Chondrocyte (in vitro differentiated cells): ENCODE measurements at regions not wholly inside any gene's neighbourhood (a gene's known extent, or its start where the extent isn't known, plus 50 kb on each side); places are given as distances from the start of the nearest gene placed in this dataset.

Experiments used
- DNase-seq: peaks from one replicate; pipeline ENCODE4 v3.0.0; 2021; ENCODE audit warnings: mixed read lengths, low spot score
- H3K27ac Mint-ChIP-seq: one replicate; pipeline ENCODE4 v1.8.0; 2021; ENCODE audit warnings: mild to moderate bottlenecking, moderate library complexity, mixed read lengths; ENCODE audit not compliant: unreplicated experiment
- H3K27me3 Mint-ChIP-seq: 2 replicates; pipeline ENCODE4 v1.8.0; 2021; ENCODE audit warnings: low read depth, mixed read lengths
- H3K36me3 Mint-ChIP-seq: 2 replicates; pipeline ENCODE4 v1.8.0; 2021; ENCODE audit warnings: low read depth, mixed read lengths
- H3K4me1 Mint-ChIP-seq: 2 replicates; pipeline ENCODE4 v1.8.0; 2021; ENCODE audit warnings: low read depth, mild to moderate bottlenecking, mixed read lengths
- H3K4me3 Mint-ChIP-seq: one replicate; pipeline ENCODE4 v1.8.0; 2021; ENCODE audit warnings: mild to moderate bottlenecking, moderate library complexity, mixed read lengths; ENCODE audit not compliant: unreplicated experiment
- H3K9me3 Mint-ChIP-seq: 2 replicates; pipeline ENCODE4 v1.8.0; 2021; ENCODE audit warnings: low read depth, mixed read lengths
- TF ChIP-seq, protein P1 (sequence below): fragments of 200-600 bp; sonication (generic); IDR thresholded peaks from 2 replicates; pipeline ENCODE4 v1.5.0; 2021; ENCODE audit warnings: antibody characterized with exemption, mild to moderate bottlenecking, moderate library complexity

DNA sequence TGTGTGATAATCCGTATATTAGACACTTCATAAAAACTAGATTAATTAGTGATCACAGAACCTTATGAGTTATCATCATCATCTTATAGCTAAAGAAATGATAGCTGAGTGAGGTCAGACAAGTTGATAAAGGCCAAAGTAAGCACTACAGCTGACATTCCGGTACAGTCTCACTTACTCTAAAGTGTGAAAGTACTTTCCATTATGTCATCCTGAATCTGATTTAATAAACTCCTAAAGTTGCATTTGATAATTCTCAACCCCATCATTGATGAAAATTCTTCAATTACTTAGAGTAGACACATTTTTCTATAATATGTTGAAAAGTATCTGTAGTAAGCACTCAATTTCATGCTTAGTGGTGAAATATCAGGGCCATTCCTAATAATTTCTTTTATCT lies 385.2 kb upstream of the CHD6 start:
- DNase-seq, result no peak
- TF ChIP-seq, protein P1, sequence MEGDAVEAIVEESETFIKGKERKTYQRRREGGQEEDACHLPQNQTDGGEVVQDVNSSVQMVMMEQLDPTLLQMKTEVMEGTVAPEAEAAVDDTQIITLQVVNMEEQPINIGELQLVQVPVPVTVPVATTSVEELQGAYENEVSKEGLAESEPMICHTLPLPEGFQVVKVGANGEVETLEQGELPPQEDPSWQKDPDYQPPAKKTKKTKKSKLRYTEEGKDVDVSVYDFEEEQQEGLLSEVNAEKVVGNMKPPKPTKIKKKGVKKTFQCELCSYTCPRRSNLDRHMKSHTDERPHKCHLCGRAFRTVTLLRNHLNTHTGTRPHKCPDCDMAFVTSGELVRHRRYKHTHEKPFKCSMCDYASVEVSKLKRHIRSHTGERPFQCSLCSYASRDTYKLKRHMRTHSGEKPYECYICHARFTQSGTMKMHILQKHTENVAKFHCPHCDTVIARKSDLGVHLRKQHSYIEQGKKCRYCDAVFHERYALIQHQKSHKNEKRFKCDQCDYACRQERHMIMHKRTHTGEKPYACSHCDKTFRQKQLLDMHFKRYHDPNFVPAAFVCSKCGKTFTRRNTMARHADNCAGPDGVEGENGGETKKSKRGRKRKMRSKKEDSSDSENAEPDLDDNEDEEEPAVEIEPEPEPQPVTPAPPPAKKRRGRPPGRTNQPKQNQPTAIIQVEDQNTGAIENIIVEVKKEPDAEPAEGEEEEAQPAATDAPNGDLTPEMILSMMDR, result no peak
- H3K36me3 Mint-ChIP-seq, result no peaks in the 10 kb centered on the region
- H3K4me1 Mint-ChIP-seq, result no peaks in the 10 kb centered on the region
- no peak overlapping the region for H3K4me3 Mint-ChIP-seq
- peaks cover 12% of the 10 kb centered on the region for H3K9me3 Mint-ChIP-seq
- no peak overlapping the region for H3K27ac Mint-ChIP-seq
- no peaks in the 10 kb centered on the region for H3K27me3 Mint-ChIP-seq

DNA sequence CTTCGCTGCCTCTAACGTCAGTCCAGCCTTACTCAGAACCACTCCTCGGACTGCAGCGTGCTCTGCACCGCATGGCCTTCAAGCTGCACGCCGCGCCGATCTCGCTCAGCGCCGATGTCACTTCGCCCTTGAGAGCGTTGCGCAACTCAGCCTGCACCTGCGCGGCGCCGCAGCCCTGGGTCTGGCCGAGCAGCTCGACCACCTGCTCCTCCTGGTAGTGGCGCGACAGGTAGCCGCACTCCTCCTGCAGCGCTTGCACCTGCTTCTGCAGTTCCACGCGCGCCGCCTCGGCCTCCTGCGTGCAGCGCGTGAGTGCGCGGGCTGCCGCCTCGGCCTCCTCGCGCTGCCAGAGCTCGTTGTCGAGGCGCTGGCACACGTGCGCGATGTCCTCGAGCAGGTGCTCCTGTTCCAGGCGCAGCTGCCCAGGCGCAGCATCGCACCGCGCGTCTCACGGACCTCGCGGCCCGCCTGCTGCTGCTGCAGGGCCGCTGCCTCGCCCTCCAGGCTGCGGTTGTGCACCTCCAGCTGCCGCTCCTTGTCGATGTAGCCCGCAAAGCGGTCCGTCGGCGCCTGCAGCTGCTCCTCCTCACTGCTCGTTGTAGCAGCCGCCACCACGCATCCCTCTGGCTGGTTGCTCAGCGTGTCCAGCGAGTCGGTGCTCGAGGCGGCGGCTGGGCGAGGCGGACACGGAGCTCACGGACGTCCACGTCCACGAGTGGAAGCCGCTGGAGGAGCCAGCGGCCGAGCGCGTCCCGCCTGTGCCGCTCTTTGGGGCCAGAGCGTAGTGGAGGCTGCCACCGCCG lies 380.6 kb upstream of the CHD6 start:
- TF ChIP-seq, protein P1, result no peak
- DNase-seq, result peak; percentile 93
- no peaks in the 10 kb centered on the region for H3K4me1 Mint-ChIP-seq
- H3K4me3 Mint-ChIP-seq, result no peak overlapping the region
- peaks cover 15% of the 10 kb centered on the region for H3K9me3 Mint-ChIP-seq
- H3K27me3 Mint-ChIP-seq, result no peaks in the 10 kb centered on the region
- H3K36me3 Mint-ChIP-seq, result no peaks in the 10 kb centered on the region
- H3K27ac Mint-ChIP-seq, result no peak overlapping the region

DNA sequence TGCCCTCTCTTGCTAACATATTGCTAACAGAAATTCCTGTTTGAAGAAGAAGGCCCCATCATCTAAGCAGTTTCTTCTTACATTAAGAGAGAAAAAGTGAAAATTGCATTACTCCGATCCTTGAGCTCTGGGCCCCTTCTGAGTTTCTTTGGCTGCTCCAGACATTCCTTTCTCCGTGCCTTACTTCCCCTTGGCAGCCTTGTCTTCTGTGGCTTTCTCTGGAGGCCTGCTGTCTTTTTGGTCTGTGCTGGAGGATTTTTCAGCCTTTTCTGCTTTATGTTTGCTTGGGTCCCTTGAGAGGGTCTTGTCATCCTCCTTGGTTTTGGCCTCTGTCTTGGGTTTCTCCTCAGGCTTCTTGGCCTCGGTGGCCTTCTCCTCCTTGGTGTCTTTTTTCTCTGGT lies 378.8 kb upstream of the CHD6 start:
- TF ChIP-seq, protein P1, result no peak
- no peak for DNase-seq
- Mint-ChIP-seq H3K4me1 (no peaks in the 10 kb centered on the region), H3K27ac (no peak overlapping the region), H3K27me3 (no peaks in the 10 kb centered on the region), H3K9me3 (peaks cover 15% of the 10 kb centered on the region), H3K4me3 (no peak overlapping the region), H3K36me3 (no peaks in the 10 kb centered on the region)

DNA sequence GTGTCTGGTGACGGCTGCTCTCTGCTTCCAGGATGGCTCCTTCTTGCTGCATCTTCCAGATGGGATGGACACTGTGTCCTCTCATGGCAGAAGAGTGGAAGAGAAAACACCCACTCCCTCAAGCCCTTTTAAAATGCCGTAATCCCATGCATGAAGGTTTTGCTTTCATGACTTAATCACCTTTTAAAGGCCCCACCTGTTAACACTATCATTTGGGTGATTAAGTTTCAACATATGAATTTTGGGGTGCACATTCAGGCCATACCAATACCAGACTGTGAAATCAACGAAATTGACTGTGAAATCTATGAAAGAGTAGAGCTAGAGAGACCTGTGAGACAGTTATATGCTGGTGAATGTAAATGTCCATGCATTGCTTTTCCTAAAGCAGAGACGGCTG lies 374.3 kb upstream of the CHD6 start:
- Mint-ChIP-seq H3K9me3 (peaks cover 8% of the 10 kb centered on the region), H3K4me3 (no peak overlapping the region), H3K27me3 (no peaks in the 10 kb centered on the region), H3K27ac (no peak overlapping the region), H3K36me3 (no peaks in the 10 kb centered on the region), H3K4me1 (no peaks in the 10 kb centered on the region)
- DNase-seq, result no peak
- TF ChIP-seq, protein P1, result no peak

DNA sequence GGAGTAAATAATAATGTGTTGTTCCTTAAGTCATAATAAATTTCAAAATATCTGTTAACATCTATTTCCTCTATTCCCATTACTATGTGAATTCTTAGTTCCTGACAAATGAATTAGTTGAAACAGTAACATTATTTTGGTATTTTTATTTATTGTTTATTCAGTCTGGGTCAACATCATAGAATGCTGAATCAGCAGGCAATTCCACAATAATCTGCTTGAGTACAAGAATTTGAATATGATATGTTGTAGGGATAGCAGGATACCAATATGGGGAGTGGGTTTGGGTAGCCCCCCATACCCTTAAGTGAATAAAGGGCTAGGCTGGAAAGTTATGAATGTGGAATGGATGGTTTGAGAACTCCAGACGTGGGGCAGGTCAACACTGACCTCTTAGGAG lies 373.2 kb upstream of the CHD6 start:
- TF ChIP-seq, protein P1, result no peak
- H3K36me3 Mint-ChIP-seq, result no peaks in the 10 kb centered on the region
- no peak overlapping the region for H3K27ac Mint-ChIP-seq
- peaks cover 13% of the 10 kb centered on the region for H3K9me3 Mint-ChIP-seq
- H3K4me1 Mint-ChIP-seq, result no peaks in the 10 kb centered on the region
- H3K27me3 Mint-ChIP-seq, result no peaks in the 10 kb centered on the region
- no peak overlapping the region for H3K4me3 Mint-ChIP-seq
- DNase-seq, result no peak
